ENCODE measurements at regions not wholly inside any gene's neighbourhood (a gene's known extent, or its start where the extent isn't known, plus 50 kb on each side); places are given as distances from the start of the nearest gene placed in this dataset.

DNA sequence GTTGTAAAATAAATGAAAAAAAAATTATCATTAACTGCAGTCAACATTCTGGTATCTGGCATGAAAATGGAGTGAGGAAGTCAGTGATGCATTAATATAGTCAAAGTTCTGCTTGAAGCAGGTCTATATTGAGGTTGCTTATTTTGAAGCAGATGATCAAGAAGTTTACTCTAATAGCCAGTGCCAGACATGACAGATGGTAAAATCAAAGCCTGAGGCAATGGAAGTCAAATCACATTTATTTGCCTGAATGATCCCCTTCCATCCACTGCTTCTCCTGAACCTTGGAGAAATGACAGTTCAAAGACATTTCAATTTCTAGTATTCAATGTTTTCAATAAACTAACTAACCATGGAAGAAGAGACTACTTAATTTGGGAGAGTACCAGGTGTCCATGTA lies 430.0 kb downstream of the FAM181B start:
- H3K27ac ChIP-seq, result no peak overlapping the region
- H3K9me3 ChIP-seq, result no peaks in the 10 kb centered on the region
- no peak overlapping the region for H3K4me3 ChIP-seq
- TF ChIP-seq, protein P1, sequence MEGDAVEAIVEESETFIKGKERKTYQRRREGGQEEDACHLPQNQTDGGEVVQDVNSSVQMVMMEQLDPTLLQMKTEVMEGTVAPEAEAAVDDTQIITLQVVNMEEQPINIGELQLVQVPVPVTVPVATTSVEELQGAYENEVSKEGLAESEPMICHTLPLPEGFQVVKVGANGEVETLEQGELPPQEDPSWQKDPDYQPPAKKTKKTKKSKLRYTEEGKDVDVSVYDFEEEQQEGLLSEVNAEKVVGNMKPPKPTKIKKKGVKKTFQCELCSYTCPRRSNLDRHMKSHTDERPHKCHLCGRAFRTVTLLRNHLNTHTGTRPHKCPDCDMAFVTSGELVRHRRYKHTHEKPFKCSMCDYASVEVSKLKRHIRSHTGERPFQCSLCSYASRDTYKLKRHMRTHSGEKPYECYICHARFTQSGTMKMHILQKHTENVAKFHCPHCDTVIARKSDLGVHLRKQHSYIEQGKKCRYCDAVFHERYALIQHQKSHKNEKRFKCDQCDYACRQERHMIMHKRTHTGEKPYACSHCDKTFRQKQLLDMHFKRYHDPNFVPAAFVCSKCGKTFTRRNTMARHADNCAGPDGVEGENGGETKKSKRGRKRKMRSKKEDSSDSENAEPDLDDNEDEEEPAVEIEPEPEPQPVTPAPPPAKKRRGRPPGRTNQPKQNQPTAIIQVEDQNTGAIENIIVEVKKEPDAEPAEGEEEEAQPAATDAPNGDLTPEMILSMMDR (IDR thresholded peaks at IDR 0.05), result no peak
- TF ChIP-seq POLR2A (IDR thresholded peaks at IDR 0.05) (no peak), POLR2AphosphoS5 (IDR thresholded peaks at IDR 0.05) (no peak), EP300 (IDR thresholded peaks at IDR 0.05) (no peak)
- no peaks in the 10 kb centered on the region for H3K27me3 ChIP-seq
- no peak for ATAC-seq (ENCODE audit: low FRiP score in 2 of 2)
- no peaks in the 10 kb centered on the region for H3K4me1 ChIP-seq
- H3K36me3 ChIP-seq, result no peaks in the 10 kb centered on the region
- no peak for DNase-seq

DNA sequence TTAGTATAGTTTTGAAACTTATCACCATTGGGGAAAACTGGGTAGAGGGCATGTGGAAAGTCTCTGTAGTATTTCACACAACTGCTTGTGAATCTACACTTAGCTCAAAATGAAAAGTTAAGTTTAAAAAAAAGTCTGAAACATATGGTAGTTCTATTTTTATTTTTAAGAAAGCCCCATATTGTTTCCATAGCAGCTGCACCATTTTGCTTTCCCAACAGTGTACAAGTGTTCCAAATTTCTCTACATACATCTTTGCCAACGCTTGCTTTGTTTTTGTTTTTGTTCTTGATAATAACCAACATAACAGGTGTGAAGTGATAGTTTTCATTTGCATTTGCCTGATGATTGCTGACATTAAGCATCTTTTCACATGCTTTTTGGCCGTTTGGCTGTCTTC lies 445.2 kb downstream of the FAM181B start:
- no peak for ATAC-seq (ENCODE audit: low FRiP score in 2 of 2)
- WGBS, 2 donors, result 44 to 46% methylated on average over 2 of the region's 2 CpGs
- no peak for DNase-seq
- Histone ChIP-seq H3K9me3 (no peaks in the 10 kb centered on the region), H3K27me3 (no peaks in the 10 kb centered on the region), H3K4me3 (no peak overlapping the region), H3K4me1 (no peaks in the 10 kb centered on the region), H3K27ac (no peak overlapping the region), H3K36me3 (no peaks in the 10 kb centered on the region)
- no peak for TF ChIP-seq POLR2AphosphoS5 (IDR thresholded peaks at IDR 0.05)
- no peak for TF ChIP-seq POLR2A (IDR thresholded peaks at IDR 0.05)
- TF ChIP-seq, protein P1 (IDR thresholded peaks at IDR 0.05), result no peak
- TF ChIP-seq EP300 (IDR thresholded peaks at IDR 0.05), result no peak

DNA sequence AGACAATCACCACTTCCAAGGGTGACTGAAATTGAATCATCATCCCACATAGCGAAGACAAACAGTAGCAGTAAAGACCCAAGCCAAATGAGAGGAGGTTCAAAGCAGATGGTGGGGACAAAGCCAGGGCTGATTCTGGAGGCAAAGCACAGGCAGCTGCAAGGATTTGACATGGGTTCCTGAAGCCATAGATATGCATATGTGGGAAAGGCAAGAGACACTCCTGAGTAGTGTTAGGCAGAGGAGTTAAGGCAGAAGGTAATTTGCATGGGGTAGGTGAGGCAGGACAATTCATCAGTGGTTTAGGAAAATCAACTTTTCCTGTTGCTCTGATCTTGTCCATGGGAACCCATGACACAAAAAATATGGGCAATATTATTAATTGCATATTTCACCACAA lies 462.8 kb downstream of the FAM181B start:
- ATAC-seq (ENCODE audit: low FRiP score in 2 of 2) (no peak), DNase-seq (no peak)
- Histone ChIP-seq H3K9me3 (no peaks in the 10 kb centered on the region), H3K27ac (no peak overlapping the region), H3K4me3 (no peak overlapping the region), H3K27me3 (no peaks in the 10 kb centered on the region), H3K4me1 (no peaks in the 10 kb centered on the region), H3K36me3 (no peaks in the 10 kb centered on the region)
- TF ChIP-seq POLR2AphosphoS5 (IDR thresholded peaks at IDR 0.05), result no peak
- 89 to 100% methylated on average over 1 of the region's 1 CpG for WGBS, 2 donors

DNA sequence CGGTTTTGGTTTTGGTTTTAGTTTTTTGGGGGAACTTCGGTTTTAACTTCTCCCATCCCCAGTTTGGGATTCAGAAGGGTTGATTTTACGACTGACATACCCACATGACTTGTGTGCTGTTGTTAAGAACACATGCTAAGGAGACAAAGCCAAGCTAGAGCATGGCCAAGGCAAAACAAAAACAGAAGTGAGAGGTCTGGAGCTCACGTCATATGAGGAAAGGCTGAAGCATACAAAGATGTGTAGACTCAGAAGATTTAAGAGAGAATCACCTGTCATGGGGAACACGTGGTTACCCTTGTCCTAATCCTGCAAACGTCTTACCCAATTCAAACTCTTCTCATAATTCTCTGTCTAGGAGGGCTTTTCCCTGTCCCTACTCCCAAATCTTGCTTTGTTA lies 465.0 kb downstream of the FAM181B start:
- no peaks in the 10 kb centered on the region for H3K4me1 ChIP-seq
- no peak overlapping the region for H3K27ac ChIP-seq
- TF ChIP-seq, protein P1 (IDR thresholded peaks at IDR 0.05), result no peak
- TF ChIP-seq EP300 (IDR thresholded peaks at IDR 0.05), result no peak
- no peak for TF ChIP-seq POLR2AphosphoS5 (IDR thresholded peaks at IDR 0.05)
- TF ChIP-seq POLR2A (IDR thresholded peaks at IDR 0.05), result no peak
- H3K27me3 ChIP-seq, result no peaks in the 10 kb centered on the region
- H3K36me3 ChIP-seq, result no peaks in the 10 kb centered on the region
- no peak for ATAC-seq (ENCODE audit: low FRiP score in 2 of 2)
- H3K4me3 ChIP-seq, result no peak overlapping the region
- no peak for DNase-seq
- H3K9me3 ChIP-seq, result no peaks in the 10 kb centered on the region
- 60 to 66% methylated on average over 6 of the region's 6 CpGs for WGBS, 2 donors

DNA sequence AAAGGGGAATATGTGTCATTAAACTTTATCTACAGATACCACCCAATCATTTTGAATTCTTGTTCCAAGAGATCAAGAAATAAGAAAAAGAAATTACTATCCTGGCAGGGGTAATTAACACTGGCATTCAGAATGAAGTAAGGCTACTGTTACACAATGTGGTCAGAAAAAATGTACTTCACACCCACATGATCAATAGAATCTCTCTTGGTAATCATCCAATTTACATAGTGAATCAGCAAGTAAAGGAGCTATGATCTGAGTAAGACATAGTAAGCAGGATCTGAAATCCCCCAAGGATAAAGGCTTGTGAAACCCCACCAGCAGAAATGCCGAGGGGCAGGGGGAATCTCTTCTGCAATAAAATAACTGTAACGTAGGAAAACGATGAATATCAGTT lies 466.5 kb downstream of the FAM181B start:
- DNase-seq (no peak), ATAC-seq (ENCODE audit: low FRiP score in 2 of 2) (no peak)
- TF ChIP-seq POLR2AphosphoS5 (IDR thresholded peaks at IDR 0.05), result no peak
- no peak for TF ChIP-seq EP300 (IDR thresholded peaks at IDR 0.05)
- TF ChIP-seq POLR2A (IDR thresholded peaks at IDR 0.05), result no peak
- TF ChIP-seq, protein P1 (IDR thresholded peaks at IDR 0.05), result no peak
- Histone ChIP-seq H3K9me3 (no peaks in the 10 kb centered on the region), H3K27ac (no peak overlapping the region), H3K36me3 (no peaks in the 10 kb centered on the region), H3K4me1 (no peaks in the 10 kb centered on the region), H3K27me3 (no peaks in the 10 kb centered on the region), H3K4me3 (no peak overlapping the region)
- 88 to 95% methylated on average over 3 of the region's 3 CpGs for WGBS, 2 donors
